ENCODE measurements at regions not wholly inside any gene's neighbourhood (a gene's known extent, or its start where the extent isn't known, plus 50 kb on each side); places are given as distances from the start of the nearest gene placed in this dataset.
A peak's percentile ranks its signal among the peaks of the same experiment; 100 is the strongest.

- peak; percentile 42 for DNase-seq
Observed at GRCh38 chr2:9681427-9681817, 50.6 kb upstream of the YWHAQ start.

DNA sequence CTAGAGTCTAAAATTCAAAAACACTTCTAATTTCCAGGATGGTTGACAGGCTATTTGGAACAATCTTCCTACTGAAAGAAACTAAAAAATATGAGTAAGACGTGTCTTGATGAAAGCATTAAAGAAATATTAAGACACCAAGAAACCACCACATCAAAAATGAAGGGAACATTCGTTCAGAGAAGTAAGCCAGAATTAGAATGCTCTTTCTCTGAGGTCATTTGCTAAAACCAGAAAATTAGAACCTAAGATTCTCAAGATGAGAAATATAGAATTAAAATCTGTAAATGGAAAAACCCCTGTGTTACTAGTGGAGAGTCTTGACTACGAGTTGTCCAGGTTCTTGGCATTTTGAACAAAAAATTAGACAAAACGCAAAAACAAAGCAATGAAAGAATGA lies 54.8 kb upstream of the YWHAQ start:
- no peak for DNase-seq

GRCh38 chr2:9686061-9686460 lies 55.3 kb upstream of the YWHAQ start:
- DNase-seq = no peak

- DNase-seq = no peak
Observed at GRCh38 chr2:9690252-9690651, 59.5 kb upstream of the YWHAQ start.

DNA sequence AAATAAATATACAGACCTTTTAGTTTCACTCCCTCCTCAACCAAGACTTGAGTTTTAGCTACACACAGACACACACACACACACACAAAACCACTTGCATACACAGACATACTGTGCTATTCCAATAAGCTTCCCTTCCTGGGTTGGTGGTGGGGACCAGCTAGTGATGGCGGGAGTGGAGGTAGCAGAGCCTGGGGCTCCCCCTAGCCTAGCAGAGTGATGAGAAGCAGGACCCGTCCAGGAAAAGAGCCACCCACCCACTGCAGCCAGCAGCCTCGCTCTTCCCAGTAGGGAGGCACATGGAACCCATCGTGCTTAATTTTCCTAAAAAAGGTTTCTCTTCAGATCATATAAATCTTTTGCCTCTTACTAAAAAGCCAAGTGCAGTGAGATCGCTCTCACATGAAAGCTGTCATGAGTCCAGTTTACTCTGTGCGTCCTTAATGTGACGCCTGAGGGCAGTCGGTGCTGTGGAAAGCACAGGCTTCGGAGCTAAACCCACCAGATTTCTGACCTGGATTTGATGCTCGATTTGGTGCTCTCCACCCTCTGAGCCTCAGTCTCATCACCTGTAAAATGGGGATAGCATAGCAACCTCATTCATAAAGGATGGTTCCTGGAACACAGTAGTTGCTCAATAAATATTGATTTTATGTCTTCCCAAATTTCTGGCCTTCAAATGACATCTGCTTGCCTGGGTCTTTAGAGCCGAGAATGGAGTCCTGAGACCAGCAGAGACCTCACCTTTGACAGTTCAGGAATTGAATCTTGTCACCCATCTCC lies 60.1 kb upstream of the YWHAQ start:
- DNase-seq = no peak

DNA sequence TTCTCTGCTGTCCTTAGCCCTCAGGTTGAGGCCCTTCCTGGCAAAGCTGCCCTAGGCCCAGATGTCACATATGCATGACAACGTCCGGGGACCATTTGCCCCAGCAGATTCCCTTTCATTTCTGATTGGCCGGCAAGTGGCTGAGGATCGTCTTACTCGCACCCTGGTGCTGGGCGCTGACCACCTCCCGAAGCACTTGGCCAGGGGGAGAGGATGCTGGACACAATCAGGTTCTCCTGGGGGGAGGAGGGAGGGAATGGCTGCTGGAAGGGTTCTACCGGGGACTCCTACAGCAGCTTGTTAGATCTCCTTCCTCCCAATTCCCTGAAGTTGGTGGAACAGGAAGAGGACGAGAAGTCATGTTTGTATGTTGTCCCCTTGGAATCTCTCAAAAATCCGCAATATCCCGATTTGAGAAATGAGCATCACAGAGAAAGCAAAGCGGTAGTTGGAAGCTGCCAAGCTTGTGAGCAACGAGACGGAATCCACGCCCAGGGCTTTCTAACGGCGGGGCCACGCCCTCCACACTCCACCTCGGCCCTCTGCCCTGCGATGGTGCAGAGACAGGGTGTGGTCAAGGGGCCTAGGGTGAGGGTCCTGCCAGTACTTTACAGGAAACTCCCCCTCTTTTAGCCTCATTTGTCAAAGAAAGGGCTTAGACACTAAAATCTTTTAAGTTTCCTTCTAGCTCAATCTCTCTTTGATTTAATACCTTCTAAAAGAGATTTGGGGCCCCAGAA lies 61.8 kb upstream of the YWHAQ start:
- peak; percentile 22 for DNase-seq

DNA sequence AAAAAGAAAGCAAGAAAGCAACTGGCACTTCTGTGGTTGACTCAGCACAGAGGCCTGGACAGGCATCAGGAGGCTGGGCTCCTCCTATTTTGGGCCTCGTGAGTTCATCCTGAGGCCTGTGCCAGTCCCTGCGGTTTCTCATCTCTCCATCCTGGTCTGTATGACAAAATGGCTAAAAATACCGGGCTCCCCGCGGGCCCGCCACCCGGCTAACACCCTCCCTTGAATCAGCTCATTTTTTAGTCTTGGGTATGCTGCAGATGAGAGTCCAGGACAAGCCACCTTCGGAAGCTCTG lies 62.3 kb upstream of the YWHAQ start:
- DNase-seq = peak; percentile 30

- DNase-seq = no peak
Observed at GRCh38 chr2:9693646-9694045, 62.8 kb upstream of the YWHAQ start.

DNA sequence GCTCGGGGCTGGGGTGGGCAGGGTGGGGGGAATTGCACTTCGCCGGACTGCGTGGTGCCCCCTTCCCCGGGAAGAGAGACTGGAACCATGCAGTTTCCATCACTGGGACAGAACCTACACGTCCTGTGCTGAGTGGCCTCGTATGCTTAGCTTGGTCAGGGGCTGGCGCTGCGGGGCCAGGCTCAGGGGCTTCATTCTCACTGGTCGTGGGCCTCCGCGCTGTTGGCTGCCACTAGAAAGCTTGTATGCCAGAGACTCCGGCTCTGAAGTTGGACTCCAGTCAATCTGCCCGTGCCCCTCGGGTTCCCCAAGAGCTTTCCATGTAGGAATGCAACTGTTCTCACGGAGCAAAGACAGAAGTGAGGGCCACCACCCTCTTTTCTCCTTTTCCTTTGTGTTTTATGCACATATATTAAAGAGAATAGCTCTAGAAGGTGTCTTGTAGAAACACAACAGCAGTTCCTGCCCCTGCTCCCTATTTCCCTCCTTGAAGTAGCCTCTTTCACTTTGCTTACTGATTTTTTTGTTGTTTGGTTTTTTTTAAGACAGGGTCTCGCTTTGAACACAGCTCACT lies 64.0 kb upstream of the YWHAQ start:
- DNase-seq = no peak

- DNase-seq = no peak
Observed at GRCh38 chr2:9695941-9696340, 65.1 kb upstream of the YWHAQ start.

GRCh38 chr2:9696731-9697130 lies 65.9 kb upstream of the YWHAQ start:
- DNase-seq = no peak

DNA sequence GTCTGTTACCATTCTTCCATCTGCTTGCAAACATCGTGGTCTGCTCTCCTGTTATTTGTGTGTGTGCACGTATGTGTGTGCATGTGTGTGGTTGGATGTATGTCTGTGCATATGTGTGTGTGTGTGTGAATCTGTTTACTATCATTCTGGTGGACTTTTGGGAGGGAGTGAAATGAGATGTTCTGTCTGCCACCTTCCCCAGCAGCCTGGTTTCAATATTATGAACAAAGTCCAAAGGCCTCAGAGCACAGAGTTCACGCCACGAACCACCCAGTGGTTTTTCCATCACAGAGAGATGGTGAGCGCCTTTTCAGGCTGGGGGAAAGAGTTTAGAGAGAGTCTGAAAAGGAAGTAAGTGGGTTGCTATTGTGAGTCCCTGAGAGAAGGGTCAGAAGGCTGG lies 67.1 kb upstream of the YWHAQ start:
- DNase-seq = no peak

DNA sequence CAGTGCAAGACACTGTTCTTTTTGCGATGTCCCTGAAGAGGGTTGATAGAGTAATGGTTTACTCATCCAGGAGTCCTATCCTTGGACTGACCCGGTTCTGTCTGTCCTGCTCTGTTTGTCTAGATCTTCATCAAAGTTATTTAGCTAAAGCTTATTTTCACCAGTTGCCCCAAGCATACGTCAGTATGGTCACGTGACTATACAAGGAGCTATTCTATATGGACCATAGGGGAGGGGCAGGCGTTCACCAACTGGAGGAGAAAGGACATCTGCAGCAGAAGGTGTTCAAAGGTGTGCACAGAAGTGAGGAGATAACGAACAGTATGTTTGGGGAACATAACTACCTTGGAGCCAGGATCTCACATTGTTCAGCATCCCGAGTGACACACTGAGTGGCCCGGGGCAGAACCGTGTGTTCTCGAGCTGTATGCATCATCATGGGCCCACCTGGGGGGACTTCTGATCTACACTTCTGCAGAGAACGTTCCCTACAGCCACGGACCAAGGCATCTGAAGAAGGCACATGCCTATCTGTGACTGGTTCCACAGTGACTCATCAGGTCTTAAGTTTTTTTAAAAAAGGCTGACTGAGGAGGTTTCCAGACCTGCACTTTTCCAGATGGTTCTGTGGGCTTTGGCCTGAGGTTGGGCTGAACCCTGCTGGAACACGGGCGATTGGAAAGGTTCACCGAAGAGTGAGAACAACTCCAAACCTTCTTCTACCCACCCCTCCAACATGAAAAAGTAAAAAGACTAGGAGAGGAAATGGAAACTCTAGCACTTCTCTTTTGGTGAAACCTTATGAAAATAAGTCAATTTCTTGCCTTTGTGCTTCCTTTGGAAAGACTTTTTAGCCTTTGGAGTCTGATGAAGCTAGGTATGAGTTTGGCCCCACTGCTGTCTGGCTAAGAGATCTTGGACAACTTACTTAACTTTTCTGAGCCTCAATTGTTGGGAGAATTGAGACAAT lies 68.6 kb upstream of the YWHAQ start:
- DNase-seq = peak; percentile 19

DNA sequence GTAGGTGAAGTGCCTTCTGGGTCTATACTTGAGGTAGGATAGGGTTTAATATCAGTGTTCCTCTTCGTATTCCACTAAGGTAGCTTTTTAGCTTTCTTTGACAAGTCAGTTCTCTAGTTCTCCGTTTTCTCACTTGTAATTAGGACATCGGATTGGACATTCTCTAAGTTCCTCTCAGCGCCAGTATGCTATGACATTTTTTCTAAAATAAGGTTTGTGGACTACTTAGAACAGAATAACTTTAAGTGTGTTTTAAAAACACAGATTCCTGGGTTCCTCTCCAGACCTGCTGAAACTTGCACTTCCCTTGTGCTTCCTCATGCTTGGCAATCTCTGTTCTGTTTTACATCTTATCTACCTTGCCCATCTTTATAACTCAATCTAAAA lies 69.3 kb upstream of the YWHAQ start:
- DNase-seq = no peak

GRCh38 chr2:9702604-9703084 lies 71.8 kb upstream of the YWHAQ start:
- DNase-seq = no peak

GRCh38 chr2:9703085-9703678 lies 72.4 kb upstream of the YWHAQ start:
- peak; percentile 78 for DNase-seq

DNA sequence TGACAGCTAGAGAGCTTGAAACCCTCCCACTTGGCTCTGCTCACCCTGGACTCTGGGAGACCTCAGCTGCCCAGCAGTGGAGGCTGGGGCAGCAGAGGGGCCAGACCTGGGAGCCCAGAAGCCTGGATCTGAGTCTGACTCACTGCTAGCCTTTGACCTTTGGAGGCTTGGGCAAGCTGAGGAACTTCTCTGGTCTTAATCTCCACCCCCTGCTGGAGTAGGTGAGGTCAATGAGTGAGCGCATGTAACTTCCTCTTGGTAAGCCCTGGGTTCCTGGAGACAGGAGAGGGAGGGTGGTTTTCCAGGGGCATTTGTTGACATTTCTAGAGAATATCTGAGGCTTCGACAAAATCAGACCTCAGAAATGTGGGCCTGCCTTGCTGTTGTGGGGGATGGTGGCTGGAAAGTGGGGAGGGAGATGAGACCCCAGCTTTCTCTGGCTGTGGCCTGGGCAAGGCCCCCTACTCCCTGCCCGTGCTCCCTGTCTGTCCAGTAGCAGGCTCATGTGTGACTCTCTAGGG lies 73.0 kb upstream of the YWHAQ start:
- peak; percentile 18 for DNase-seq

GRCh38 chr2:9704600-9704999 lies 73.8 kb upstream of the YWHAQ start:
- DNase-seq = no peak

DNA sequence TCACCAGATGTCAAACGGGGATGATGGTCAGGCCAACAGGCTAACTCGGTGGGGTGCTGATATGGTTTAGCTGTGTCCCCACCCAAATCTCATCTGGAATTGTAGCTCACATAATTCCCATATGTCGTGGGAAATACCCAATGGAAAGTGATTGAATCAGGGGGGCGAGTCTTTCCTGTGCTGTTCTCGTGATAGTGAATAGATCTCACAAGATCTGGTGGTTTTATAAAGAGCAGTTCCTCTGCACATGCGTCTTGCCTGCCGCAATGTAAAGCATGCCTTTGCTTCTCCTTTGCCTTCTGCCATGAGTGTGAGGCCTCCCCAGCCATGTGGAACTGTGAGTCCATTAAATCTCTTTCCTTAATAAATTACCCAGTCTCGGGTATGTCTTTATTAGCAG lies 74.4 kb upstream of the YWHAQ start:
- DNase-seq = no peak

DNA sequence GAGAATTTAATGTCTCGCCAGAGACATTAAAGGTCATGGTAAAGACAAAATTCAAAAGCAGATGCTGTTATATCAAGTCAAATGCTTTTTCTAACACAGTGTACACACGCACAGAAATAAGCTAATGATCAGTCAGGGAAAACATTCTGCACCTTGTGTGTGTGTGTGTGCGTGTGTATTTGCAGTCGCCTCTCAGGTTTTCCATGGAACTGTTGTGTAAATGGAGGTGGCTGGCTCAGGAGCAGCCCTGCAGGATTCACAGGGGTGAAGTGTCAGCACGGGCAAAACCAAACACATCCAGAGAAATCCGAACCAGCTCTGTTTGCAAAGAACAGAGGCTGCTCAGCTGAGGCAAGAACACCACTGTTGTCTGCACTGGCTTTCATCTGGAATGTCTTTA lies 76.2 kb upstream of the YWHAQ start:
- no peak for DNase-seq

DNA sequence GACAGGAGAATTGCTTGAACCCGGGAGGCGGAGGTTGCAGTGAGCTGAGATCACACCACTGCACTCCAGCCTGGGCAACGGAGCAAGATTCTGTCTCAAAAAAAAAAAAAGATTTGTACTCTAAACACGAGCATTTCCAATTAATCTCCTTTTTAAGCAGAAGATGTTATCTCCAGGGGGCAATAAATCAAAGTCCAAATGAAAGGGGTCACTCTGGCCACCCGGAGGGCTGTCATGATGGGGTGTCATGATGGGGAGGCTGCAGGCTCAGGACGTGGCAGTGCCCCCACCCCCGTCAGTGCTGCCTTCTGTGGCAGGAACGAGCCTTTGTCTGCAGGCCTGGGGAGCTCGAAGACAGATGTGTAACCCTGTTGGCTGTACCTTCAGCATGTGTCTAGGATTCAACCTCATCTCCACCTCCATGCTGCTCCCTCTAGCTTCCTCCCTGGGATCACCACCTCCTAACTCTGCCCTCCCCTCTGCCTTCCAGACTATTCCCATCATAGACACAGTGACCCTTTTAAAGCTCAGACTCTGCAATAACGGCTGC lies 76.9 kb upstream of the YWHAQ start:
- DNase-seq = no peak

Measured in CD4-positive, alpha-beta T cell treated with Interleukin-17A for 4 hours (primary cell).